Right lobe of liver (tissue), 4 donors: ENCODE measurements at regions not wholly inside any gene's neighbourhood (a gene's known extent, or its start where the extent isn't known, plus 50 kb on each side); places are given as distances from the start of the nearest gene placed in this dataset.

Experiments used
- CTCF ChIP-seq, 4 donors: fragments of 200-600 bp in 3 of 4; fragments of 450-650 bp in 1 of 4; IDR thresholded peaks; one replicate each; pipeline versions ENCODE4 v1.5.1 to v1.8.0; 2016 to 2022; ENCODE audit warnings: antibody characterized with exemption in 4 of 4, mild to moderate bottlenecking in 2 of 4
- POLR2A ChIP-seq: fragments of 450-650 bp; IDR thresholded peaks from one replicate; pipeline ENCODE4 v1.6.1; 2017; ENCODE audit warnings: antibody characterized with exemption, mild to moderate bottlenecking
- donor health status: DM: no; HTN: no; CAD: no.
- donor health status: DM: no; HTN: no; CAD: no.
- donor health status: DM: no; HTN: yes; CAD: no.

DNA sequence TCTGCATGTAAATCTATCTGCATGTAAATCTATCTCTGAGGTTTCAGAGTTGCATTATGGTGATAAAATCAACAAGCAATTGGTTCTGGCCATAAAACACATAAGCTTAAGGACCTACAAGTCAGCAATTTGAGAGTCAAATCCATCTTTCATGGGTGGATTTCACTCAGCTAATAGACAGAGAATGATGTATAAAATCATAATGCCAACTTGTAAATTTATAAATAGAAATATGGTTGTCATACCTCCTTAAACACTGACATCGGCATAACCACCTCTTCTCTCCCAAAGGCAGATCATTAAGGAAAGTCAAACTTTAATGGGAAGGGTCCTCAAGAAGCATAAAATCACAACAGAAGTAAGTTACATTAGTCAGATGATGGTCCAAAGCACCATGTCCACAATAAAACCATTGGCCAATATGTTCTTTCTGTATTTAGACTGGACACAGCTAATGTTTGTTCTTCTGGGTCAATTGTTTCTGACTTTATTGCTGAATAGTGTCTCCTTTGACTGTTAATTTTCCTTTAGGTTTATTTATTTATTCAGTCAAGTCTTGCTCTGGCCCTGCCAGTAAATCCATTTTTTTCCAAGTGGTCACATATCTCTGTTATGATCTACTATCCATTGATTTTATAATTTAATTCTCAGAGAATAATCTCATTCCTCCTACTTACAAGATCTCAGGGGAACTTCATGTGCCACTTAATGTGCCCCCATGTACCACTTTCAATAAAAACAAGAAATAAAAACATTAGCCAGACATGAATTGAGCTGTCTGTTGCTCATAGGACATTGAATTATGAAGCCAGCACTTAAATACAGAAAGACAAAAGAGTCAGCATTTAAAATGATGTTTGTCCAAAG lies 382.9 kb upstream of the IRAK1BP1 start:
- no peak for TF ChIP-seq CTCF (IDR thresholded peaks at IDR 0.05)
- no peak for TF ChIP-seq POLR2A
